Heart left ventricle (tissue), 16 donors: ENCODE measurements at regions not wholly inside any gene's neighbourhood (a gene's known extent, or its start where the extent isn't known, plus 50 kb on each side); places are given as distances from the start of the nearest gene placed in this dataset.

Experiments
- ATAC-seq, 4 donors: fragments of 200-7000 bp; cut with Tn5 transposase; one replicate each; pipeline ENCODE4 v1.9.1; 2020 to 2022; ENCODE audit warnings: moderate library complexity in 4 of 4, mild to moderate bottlenecking in 3 of 4, moderate number of reproducible peaks in 1 of 4
- DNase-seq, 5 donors: peaks; one replicate each; pipeline ENCODE4 v3.0.0-alpha.2; 2020
- H3K27ac ChIP-seq, 12 donors: fragments of 200-600 bp; sonication (generic) in 4 of 12; one replicate each; pipeline versions ENCODE4 v1.5.0 to v1.8.0; 2016 to 2022; ENCODE audit warnings: mild to moderate bottlenecking in 2 of 12
- H3K27me3 ChIP-seq, 9 donors: fragments of 200-600 bp; sonication (generic) in 2 of 9; one replicate each; pipeline versions ENCODE4 v1.5.1 to v1.8.0; 2016 to 2022; ENCODE audit warnings: mild to moderate bottlenecking in 3 of 9
- H3K36me3 ChIP-seq, 9 donors: fragments of 200-600 bp; sonication (generic) in 2 of 9; one replicate each; pipeline versions ENCODE4 v1.5.0 to v1.8.0; 2018 to 2022; ENCODE audit warnings: mild to moderate bottlenecking in 2 of 9
- H3K4me1 ChIP-seq, 12 donors: fragments of 200-600 bp; sonication (generic) in 4 of 12; one replicate each; pipeline versions ENCODE4 v1.5.0 to v1.8.0; 2016 to 2022; ENCODE audit warnings: mild to moderate bottlenecking in 3 of 12
- H3K4me3 ChIP-seq, 12 donors: fragments of 200-600 bp; sonication (generic) in 4 of 12; one replicate each; pipeline versions ENCODE4 v1.5.0 to v1.8.0; 2017 to 2022; ENCODE audit warnings: mild to moderate bottlenecking in 9 of 12, moderate library complexity in 4 of 12
- H3K9me3 ChIP-seq, 12 donors: fragments of 200-600 bp; sonication (generic) in 4 of 12; one replicate each; pipeline versions ENCODE4 v1.5.0 to v1.8.0; 2016 to 2022; ENCODE audit warnings: mild to moderate bottlenecking in 1 of 12
- POLR2A ChIP-seq, 2 donors: fragments of 450-650 bp; IDR thresholded peaks; one replicate each; pipeline ENCODE4 v1.6.1; 2017; ENCODE audit warnings: antibody characterized with exemption in 2 of 2, mild to moderate bottlenecking in 2 of 2, moderate library complexity in 2 of 2
- WGBS, 4 donors: extraction: QIAGEN DNeasy Blood & Tissue Kit in 2 of 4; methylation state at CpG; one replicate each; pipeline versions ENCODE4 v1.1.5 to v1.1.7; 2013 to 2018; 5-methylcytosine and 5-hydroxymethylcytosine counted together
- intact Hi-C, 10 donors: fragments of 100-400 bp; cut with DNase I; formaldehyde crosslinking; loops; one replicate each; pipeline versions ENCODE4 v1.11.1 to v1.14.2; 2022
- TF ChIP-seq, protein P1 (sequence below), 12 donors: fragments of 200-600 bp; sonication (generic) in 4 of 12; IDR thresholded peaks; one replicate each; pipeline versions ENCODE4 v1.5.0 to v1.8.0; 2018 to 2022; ENCODE audit warnings: antibody characterized with exemption in 12 of 12, mild to moderate bottlenecking in 5 of 12
- donor health status: ischemic (EF 13 %, LVEDD 7.1; RV severe dilation, severe dysfunction).
- donor health status: healthy with polysubstance abuse.
- donor health status: DM: no; HTN: yes; CAD: no.
- donor health status: DM: no; HTN: no; CAD: no.
- donor health status: ischemic (EF 25% LVEDD 6.9; RV normal size, moderate dysfunction).
- donor health status: ischemic (EF 25% LVEDD 5.7; RV mildly dilated, moderate dysfunction).
- donor health status: healthy.
- donor health status: DM: yes; HTN: yes; CAD: no.
- donor health status: ischemic (EF 35%, LVEDD 5.7; RV mildly dilated, moderate dysfunction).
- donor health status: nonischemic (EF 11% LVEDD 7.7; RV severe dilation, severe dysfunction).
- donor health status: DM: yes; HTN: yes; CAD: no.
- donor health status: PGD.
- donor health status: ischemic (EF 29% LVEDD 5.4; RV normal size, mild dysfunction).
- donor health status: nonischemic (EF 23%, LVEDD 6.1; RV moderate dilation, normal function).

DNA sequence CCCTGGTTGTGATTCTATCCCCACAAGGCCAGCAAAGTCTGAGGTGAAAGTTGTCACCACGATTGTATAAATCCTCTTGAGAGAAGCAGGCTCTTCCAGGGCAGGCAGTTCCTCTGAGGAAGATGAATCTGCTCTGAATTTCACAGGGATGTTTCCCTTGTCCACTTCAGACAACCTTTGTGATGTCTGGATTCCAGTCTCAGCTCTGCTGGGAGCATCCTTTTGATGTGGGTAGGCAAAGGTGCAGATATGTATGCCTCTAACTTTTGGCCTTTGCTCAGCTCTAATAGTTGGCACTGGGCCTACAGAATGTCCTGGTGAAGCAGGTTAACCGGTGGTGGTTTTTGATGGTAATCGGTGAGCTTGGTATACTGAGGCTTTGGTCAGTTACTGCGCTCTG is 50.6 kb upstream of the WDR1 start:
- DNase-seq (no peak), ATAC-seq (no peak)
- Histone ChIP-seq H3K27me3 (no peaks in the 10 kb centered on the region), H3K4me3 (no peak overlapping the region), H3K9me3 (no peaks in the 10 kb centered on the region), H3K4me1 (peaks cover 0 to 18% (median 3%) of the 10 kb centered on the region in 12 donors), H3K27ac (no peak overlapping the region), H3K36me3 (no peaks in the 10 kb centered on the region)
- intact Hi-C loops = no loop called here
- TF ChIP-seq, protein P1, sequence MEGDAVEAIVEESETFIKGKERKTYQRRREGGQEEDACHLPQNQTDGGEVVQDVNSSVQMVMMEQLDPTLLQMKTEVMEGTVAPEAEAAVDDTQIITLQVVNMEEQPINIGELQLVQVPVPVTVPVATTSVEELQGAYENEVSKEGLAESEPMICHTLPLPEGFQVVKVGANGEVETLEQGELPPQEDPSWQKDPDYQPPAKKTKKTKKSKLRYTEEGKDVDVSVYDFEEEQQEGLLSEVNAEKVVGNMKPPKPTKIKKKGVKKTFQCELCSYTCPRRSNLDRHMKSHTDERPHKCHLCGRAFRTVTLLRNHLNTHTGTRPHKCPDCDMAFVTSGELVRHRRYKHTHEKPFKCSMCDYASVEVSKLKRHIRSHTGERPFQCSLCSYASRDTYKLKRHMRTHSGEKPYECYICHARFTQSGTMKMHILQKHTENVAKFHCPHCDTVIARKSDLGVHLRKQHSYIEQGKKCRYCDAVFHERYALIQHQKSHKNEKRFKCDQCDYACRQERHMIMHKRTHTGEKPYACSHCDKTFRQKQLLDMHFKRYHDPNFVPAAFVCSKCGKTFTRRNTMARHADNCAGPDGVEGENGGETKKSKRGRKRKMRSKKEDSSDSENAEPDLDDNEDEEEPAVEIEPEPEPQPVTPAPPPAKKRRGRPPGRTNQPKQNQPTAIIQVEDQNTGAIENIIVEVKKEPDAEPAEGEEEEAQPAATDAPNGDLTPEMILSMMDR (IDR thresholded peaks at IDR 0.05) = no peak
- no peak for TF ChIP-seq POLR2A (IDR thresholded peaks at IDR 0.05)
- WGBS, 4 donors = 65 to 94% (median 67%) methylated on average over 4 of the region's 4 CpGs
